AG04449 (cell line): ENCODE measurements at regions not wholly inside any gene's neighbourhood (a gene's known extent, or its start where the extent isn't known, plus 50 kb on each side); places are given as distances from the start of the nearest gene placed in this dataset.

ENCODE experiments used
- CTCF ChIA-PET: fragments of 350-600 bp; formaldehyde crosslinking; extraction: SDS; loops from one replicate; lab custom pipeline; 2021; ENCODE audit warnings: antibody characterized with exemption; lab: Yijun Ruan, JAX
- POLR2A ChIA-PET: fragments of 400-600, 350-600 bp; formaldehyde crosslinking; extraction: SDS; loops from one replicate; lab custom pipeline; 2020; ENCODE audit warnings: antibody characterized with exemption, inconsistent platforms; lab: Yijun Ruan, JAX
- DNase-seq: peaks from one replicate; pipeline ENCODE4 v3.0.0-alpha.2; 2010; ENCODE audit warnings: low read depth, low spot score
- H3K4me3 ChIP-seq: 2 replicates; pipeline ENCODE4 v1.5.1; 2011; ENCODE audit warnings: low read depth, mild to moderate bottlenecking, control low read depth, low read length
- TF ChIP-seq, protein P1 (sequence below): IDR thresholded peaks from one replicate; pipeline ENCODE4 v1.5.1; 2011; ENCODE audit warnings: mild to moderate bottlenecking, moderate library complexity, low read length, control low read depth, inconsistent platforms; ENCODE audit not compliant: insufficient read depth; ENCODE audit errors: missing control alignments

DNA sequence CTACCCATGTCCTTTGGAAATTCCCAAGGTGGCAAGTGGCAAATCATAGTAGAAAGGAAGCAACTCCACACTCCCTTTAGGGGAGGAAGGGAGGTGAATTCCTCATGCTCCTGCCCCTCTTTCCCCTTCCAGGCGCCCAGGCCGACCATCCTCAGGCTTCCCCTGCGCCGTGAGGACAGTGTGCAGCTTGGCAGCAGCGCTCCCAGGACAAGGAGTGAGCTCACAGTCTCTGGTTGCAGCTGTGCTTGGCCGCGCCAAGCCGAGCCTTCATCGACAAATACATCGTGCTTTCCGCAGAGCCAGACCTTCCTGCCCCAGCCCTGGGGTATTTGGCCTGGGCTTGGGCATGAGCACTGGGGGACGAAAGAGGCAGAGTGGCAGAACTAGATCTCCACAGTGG is 112.6 kb downstream of the ENGASE start:
- no peak for DNase-seq
- ChIA-PET POLR2A (no interaction called here), CTCF (interaction anchor here (0.8 to 8.5 kb wide), 3 partner anchors 100 to 208 kb away, joined by 3 to 96 read pairs (median 4); no protein-coding TSS in a partner anchor)
- H3K4me3 ChIP-seq, result no peak overlapping the region
- TF ChIP-seq, protein P1, sequence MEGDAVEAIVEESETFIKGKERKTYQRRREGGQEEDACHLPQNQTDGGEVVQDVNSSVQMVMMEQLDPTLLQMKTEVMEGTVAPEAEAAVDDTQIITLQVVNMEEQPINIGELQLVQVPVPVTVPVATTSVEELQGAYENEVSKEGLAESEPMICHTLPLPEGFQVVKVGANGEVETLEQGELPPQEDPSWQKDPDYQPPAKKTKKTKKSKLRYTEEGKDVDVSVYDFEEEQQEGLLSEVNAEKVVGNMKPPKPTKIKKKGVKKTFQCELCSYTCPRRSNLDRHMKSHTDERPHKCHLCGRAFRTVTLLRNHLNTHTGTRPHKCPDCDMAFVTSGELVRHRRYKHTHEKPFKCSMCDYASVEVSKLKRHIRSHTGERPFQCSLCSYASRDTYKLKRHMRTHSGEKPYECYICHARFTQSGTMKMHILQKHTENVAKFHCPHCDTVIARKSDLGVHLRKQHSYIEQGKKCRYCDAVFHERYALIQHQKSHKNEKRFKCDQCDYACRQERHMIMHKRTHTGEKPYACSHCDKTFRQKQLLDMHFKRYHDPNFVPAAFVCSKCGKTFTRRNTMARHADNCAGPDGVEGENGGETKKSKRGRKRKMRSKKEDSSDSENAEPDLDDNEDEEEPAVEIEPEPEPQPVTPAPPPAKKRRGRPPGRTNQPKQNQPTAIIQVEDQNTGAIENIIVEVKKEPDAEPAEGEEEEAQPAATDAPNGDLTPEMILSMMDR, result no peak

DNA sequence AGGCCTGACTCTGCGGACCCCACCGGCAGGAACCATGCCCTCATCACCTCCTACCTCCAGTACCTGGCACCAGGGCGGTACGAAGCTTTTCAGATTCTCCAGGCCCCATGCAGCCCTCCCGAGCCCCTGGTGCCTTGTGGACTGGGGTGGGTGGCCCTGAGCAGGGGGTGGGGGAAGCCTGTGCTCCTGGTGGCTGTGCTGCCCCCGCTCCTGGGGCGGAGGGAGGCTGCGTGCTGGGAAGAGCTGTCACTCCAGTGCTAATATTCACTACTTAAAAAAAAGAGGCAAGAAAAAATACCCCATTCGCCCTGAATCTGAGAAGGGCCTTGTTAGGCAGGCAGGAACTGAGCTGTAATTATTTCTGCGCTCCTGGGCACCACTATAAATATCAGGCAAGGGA is 111.8 kb downstream of the ENGASE start:
- H3K4me3 ChIP-seq, result no peak overlapping the region
- no peak for DNase-seq
- ChIA-PET POLR2A (no interaction called here), CTCF (interaction anchor here (0.8 to 8.5 kb wide), 3 partner anchors 100 to 209 kb away, joined by 3 to 96 read pairs (median 4); no protein-coding TSS in a partner anchor)
- TF ChIP-seq, protein P1, result no peak

DNA sequence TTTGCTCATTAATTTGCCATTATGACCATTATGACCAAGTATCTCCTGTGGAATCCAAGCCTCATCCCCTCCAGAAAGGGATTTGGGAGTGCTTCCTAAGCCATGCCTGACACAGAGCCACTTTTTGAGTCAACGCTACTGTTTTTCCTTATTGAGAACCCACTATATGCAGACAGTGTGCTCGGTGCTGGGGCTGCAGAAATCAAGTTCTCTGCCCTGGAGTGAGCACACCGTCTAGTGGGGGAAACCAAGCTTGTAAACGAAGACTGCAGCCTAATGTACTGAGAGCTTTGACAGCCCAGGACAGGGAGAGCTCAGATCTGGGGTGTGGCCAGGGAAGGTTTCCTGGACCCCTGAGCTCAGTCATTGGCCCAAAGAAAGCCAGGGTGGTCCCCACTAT is 111.0 kb downstream of the ENGASE start:
- no peak for DNase-seq
- ChIA-PET POLR2A (no interaction called here), CTCF (interaction anchor here (8.5 kb wide), 1 partner anchor 205 kb away, joined by 96 read pairs; no protein-coding TSS in a partner anchor)
- TF ChIP-seq, protein P1, result no peak
- no peak overlapping the region for H3K4me3 ChIP-seq

GRCh38 chr17:79184219-79184618 is 109.6 kb downstream of the ENGASE start:
- no peak for DNase-seq
- ChIA-PET CTCF (no interaction called here), POLR2A (no interaction called here)
- TF ChIP-seq, protein P1, result no peak
- H3K4me3 ChIP-seq, result no peak overlapping the region

- ChIA-PET CTCF (no interaction called here), POLR2A (no interaction called here)
- TF ChIP-seq, protein P1, result no peak
- DNase-seq, result no peak
- H3K4me3 ChIP-seq, result no peak overlapping the region
Observed at GRCh38 chr17:79183293-79184158, 108.9 kb downstream of the ENGASE start.

DNA sequence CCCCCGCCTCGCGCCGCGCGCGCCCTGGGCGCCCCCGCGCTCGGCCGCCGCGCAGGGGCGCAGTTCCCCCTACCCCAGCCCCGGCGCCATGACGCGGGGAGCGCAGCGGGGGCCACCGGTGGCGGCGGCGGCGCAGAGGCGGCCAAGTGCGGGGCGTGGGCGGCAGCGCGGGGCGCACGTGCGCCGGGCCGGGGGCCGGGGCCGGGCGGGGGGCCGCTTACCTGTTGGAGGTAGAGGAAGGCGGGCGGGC is 108.3 kb downstream of the ENGASE start:
- no peak for DNase-seq
- POLR2A ChIA-PET, result no interaction called here
- CTCF ChIA-PET, result no interaction called here
- TF ChIP-seq, protein P1, result no peak
- H3K4me3 ChIP-seq, result no peak overlapping the region
